GM19463 (cell line): ENCODE measurements at regions not wholly inside any gene's neighbourhood (a gene's known extent, or its start where the extent isn't known, plus 50 kb on each side); places are given as distances from the start of the nearest gene placed in this dataset.

Experiments
- ATAC-seq: cut with Tn5 transposase; IDR thresholded peaks from one replicate; pipeline ENCODE4 v1.9.1; 2021; ENCODE audit warnings: mild to moderate bottlenecking, moderate library complexity; ENCODE audit not compliant: unreplicated experiment

DNA sequence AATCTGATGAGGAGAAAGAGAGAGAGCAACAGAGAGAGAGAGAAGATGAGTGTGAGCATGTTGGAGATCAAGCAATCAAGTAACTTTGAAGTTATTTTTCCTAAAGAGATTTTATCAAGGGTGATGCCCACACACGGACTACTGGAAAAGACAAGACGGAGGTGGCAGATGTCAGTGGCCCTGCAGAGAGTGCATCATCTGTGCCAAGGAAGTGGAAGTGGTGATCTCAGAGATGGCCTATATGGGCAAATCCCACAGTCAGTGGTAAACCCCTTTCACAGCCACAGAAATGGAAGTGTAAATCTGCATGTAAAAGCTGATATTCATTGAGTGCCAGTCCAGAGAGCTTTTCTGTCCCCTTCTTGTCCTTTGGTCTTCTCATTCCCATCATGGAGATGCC is 577.2 kb upstream of the AADAT start:
- ATAC-seq: peak; percentile 74

DNA sequence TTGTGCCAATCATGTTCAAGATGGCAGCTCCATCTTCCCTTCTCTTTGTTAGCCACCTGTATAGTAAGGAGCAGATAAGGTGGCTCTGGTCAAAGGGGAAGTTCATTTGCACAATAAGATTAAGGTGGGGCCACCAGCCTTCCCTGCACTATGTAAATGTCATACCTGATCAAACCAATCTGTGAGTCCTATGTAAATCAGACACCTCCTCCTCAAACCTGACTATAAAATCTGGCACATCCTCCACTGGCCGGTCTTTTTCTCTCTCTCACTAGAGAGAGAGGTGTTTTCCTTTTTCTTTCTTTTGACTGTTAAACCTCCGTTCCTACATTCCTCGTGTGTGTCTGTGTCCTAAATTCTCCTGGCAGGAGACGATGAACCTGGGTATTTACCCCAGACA is 572.5 kb upstream of the AADAT start:
- ATAC-seq: no peak

DNA sequence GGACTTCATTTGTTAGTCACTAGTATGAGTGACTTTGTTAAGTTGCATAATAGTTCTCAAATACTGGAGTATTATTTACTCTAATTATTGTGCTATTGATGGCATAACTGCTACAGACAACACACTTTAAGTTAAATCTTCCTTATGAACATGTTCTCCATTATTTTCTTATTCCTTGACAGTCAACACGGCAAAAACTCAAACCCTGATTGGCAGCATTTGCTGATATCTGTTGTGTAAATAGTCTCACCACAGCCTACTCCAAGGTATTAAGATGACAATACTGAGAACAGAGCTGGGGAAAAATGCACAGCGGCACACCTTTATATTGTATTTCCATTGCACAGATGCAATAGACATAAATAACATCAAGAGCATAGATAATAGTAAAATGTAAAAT is 568.0 kb upstream of the AADAT start:
- no peak for ATAC-seq

DNA sequence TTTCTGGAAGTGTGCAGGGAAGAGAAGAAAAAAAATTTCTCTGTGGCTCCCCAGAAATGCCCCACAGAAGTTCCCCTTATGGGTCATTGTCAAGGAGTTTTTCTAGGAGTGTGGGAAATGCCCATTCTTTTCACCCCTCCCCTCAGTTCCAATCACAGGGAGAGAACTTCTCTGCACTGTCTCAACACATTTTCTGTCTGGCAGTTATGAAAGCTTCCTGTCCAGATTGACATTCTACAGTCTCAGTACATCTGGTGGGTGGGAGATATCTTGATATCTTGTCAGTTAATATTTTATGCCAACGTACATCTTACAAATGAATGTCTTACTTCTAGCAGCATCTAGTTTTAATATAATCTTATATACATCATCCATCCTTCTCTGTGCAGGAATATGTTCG is 566.8 kb upstream of the AADAT start:
- ATAC-seq: no peak

DNA sequence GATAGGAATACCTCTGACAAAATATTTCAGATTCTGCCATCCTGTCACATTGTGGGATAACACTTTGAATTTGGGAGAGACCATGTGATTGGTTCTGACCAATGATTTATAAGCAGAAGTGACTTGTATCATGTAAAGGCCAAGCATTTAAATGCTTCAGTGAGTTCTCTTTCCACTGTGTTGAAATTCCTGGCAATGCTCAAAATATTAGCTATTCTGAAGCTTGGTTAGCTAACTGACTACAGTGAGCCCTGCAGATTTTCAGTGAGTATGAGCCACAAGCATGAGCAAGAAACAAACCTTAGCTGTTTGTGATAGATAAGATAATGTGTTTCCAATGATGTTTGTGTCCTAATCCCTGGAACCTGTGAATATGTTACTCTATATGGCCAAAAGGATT is 562.8 kb upstream of the AADAT start:
- no peak for ATAC-seq

DNA sequence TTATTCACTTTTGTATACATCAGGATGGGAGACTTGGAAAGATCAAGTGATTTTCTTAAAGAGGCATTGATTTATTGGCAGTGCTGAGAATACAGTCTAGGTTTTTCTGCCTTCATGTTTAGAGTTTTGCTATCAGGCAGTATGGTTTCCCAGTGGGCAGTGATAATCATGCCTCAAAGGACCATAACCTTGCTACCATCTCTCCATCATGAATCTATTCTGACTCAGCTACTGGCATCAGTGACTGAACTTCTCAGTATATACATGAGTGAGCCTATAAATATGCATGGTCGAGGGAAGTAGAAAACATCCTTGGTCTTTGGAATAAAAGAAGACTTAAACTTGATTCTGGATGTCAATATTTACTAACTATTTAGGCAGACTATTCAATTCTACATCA is 562.0 kb upstream of the AADAT start:
- ATAC-seq: no peak

DNA sequence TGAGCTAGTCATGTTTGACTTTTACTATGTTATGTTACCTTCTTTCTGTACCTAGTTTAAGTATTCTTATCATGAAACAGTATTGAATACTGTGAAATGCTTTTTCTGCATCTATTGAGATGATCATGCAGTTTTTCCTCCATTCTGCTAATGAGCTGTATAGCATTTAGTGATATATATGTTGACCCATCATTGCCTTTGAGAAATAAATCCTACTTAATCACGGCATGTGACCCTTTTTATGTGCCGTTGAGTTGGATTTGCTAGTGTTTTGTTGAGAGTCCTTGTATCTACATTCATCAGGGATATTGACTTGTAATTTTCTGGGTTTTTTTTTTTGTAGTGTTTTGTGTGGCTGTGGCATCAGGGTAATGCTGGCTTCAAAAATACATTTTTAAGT is 537.7 kb upstream of the AADAT start:
- ATAC-seq: no peak

DNA sequence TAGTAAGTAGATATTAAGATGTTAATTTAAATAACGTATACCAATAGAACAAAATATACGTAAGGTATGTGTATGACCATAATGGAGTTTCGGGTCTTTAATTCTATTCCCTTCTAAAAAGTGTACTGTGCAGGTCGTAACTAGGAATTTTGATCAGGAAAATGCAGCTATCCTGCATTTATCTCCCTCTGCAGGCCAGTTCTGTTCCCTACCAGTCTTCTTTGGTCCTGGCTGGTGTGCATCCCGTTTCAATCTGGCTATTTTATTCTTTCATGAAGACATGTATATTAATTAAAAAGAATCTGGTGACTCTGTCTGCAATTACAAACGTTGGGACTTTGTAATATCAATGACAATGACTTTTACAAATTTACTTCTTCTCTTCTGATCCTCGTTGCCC is 534.1 kb upstream of the AADAT start:
- ATAC-seq: no peak

DNA sequence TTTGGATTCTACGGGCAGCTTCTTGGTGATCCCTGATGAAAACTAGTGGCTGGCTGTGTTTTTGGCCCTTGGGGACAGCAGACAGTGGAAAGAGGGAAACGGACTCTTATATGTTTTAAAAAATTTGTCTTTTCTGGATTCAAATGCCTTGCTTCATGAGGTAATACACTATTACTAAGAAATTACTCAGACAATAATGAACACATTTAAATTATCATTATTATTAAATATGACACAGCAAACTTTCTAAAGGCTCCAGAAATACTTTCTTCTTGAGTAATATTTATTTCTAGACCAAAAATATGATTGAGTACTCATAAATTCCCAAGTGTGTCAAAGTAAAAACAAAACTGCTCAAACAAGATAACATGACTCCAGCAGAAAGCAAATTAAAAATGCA is 520.7 kb upstream of the AADAT start:
- no peak for ATAC-seq

DNA sequence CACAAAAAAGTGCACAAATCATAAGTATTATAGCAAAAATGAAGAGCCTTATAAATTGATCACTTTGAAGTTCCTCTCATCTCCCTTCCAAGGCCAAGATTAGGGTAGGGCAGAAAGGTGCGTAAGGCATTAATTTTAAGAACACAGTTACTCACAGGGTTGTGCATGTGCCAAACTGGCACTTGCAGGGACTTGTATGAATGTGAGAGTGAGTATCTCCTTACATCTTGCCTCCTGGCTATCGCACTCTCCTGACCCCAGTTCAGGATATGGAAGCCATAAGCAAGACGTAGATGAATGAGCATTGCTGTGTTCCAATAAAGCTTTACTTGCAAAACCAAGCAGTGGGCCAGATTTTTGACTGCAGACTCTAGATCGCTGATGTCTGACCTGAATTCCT is 510.1 kb upstream of the AADAT start:
- ATAC-seq: no peak

DNA sequence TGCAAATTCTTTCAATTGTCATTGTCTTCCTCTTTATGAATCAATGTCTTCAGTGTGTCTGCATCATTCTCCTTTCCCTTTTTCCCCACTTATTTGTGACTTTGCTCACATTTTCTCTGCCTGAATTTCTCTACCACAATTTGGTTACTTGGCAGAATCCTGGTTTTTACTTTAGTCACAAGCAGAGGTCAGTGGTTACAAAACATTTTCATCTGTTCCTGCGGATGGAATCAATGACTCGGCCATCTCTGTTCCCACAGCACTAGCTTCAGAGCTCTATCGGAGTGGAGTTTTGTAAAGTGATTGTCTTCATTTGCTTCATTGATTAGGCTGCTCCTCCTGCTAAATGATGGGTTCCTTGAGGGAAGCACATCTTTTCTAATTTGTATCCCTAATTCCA is 501.3 kb upstream of the AADAT start:
- ATAC-seq: no peak

DNA sequence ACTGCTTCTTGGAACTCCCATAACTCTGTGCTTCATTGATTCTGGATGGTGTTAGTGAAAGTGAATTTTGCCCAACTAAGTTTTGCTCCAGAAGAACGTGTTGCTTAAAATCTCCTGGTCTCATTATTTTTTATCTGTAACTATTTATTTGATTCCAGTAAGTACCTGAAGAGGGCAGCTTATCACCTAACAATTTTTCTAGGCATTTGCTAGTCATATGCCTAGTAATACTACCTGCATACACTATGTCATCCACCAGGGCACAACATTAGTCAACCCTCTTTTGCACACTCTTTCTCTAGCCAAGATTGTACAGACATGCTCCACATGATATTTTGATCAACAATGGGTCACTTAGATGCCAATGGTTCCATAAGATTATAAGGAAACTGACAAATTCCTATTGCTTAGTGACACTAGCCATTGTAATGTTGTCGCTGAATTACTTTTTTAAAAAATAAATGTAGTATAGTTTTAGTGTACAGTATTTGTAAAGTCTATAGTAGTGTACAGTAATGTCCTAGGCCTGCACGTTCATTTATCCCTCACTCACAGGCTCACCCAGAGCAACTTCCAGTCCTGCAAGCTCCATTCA is 499.9 kb upstream of the AADAT start:
- ATAC-seq: peak; percentile 92

DNA sequence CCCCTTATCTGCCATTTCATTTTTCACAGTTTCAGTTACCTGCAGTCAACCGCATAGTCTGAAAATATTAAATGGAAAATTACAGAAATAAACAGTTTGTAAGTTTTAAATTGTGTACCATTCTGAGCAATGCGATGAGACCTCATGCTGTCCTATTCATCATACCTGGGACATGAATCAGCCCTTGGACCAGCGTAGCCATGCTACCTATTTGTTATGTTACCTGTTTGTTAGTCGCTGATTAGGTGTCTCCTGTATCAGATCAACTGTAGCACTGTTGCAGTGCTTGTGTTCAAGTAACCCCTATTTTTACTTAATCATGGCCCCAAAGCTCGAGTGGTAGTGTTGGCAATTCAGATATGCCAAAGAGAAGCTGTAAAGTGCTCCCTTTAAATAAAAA is 492.2 kb upstream of the AADAT start:
- no peak for ATAC-seq

DNA sequence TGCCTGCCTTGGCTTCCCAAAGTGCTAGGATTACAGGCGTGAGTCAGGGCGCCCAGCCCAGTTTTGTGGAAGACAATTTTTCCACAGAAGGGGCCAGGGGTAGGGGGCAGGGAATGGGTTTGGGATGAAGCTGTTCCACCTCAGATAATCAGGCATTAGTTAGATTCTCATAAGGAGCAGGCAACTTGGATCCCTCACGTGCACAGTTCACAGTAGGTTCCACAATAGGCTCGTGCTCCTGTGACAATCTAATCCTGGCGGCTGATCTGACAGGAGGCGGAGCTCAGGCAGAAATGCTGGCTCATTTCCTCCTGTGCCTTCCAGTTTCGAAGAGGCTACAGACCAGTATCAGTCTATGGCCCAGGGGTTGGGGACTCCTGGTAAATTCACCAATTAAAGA is 491.6 kb upstream of the AADAT start:
- no peak for ATAC-seq

DNA sequence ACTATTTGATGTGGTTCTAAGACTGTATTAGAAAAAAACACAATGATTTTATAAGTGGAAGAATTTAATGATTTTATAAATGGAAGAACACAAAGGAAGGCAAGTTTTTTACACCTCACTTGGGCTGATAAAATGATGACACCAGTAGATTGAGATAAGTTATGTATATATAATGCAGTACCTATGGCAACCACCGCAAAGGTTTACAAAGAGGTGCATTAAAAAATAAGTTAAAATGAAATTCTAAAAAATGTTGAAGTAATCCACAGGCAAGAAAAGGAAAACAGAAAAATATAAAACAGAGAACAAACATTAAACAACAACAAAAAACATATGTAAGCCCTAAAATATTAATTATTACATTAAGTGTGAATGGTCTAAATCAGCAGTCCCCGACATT is 490.9 kb upstream of the AADAT start:
- no peak for ATAC-seq

DNA sequence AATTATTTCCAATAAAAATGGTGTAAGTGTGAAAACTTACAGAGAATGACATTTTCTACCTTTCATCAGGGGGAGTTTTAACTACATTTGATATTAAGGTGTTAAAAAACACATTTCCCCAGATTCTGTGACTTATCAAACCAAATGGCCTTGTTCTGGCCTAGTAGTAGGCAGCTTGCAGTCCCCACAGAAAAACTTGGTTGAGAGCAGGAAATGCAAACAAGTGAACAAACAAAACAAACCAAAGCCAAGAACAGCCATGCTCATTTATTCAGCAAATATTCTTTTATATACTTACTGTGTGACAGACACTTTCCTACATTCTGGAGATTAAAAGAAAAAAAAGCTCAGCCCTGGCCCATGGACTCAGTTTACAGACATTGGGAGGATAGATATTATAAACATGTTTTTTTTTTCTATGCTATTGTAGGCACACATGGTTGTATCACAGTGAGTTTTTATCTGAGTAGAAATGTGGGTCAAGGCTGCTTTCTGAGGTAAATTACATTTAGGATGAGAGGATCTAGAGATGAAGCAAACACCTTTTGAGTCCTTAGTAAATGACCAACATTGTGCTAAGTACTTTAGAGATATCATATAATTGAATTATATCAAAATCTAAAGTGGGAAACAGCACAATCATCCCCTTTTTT is 449.2 kb upstream of the AADAT start:
- ATAC-seq: no peak

DNA sequence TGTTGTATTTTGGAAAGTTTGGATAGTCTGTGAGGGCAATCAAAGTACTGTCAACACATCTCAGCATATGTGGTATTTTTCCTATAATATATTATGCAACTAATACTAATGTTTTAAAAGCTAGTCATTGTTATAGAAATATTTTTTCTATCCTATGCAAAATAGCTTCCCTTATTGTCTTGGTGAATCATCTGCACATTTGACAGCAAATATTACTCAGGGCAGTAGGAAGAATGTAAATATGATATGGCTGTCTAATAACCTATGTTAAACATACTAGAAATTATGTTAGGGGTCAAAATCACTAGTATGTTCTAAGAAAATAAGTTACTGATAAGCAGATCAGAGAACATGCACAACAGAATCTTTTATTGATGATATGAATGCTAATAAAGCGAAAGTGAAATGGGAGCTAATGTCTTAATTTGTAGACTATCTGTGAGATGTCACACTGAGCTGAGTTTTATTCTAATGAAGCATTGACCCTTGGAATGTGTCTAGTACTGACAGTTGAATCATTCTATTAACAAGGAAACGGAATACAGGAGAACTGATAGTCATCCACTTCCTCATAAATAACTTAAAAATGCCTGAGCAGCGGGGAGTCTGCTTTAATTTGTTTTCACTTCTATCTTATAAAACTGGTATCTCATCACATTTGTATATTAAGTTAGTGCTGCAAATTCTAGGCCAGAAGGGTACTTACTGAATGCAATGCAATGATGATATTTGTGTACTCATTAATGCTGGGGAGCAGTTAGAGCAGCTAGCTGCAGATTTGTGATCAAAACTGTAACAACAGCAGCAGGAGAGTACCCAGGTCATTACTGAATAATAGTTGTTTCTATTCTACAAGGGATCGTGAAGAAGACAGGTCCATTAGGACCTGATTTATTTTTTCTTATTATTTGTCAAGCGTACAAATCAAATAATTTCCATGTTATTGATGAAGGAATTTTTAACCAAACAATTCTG is 440.3 kb upstream of the AADAT start:
- ATAC-seq: no peak

DNA sequence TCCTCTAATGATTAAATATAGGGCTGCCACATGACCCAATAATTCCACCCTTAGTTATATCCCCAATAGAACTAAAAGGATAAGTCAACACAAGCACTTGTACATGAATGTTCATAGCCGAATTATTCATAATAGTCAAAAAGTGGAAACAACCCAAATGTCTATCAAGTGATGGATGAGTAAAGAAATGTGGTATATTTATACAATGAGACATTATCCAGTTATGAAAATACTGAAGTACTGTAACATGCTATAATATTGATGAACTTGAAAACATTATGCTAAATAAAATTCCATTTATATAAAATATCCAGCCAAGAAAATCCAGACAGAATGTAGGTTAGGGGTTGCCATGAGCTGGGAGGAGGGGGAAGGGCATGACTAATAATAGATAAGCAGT is 436.7 kb upstream of the AADAT start:
- no peak for ATAC-seq

DNA sequence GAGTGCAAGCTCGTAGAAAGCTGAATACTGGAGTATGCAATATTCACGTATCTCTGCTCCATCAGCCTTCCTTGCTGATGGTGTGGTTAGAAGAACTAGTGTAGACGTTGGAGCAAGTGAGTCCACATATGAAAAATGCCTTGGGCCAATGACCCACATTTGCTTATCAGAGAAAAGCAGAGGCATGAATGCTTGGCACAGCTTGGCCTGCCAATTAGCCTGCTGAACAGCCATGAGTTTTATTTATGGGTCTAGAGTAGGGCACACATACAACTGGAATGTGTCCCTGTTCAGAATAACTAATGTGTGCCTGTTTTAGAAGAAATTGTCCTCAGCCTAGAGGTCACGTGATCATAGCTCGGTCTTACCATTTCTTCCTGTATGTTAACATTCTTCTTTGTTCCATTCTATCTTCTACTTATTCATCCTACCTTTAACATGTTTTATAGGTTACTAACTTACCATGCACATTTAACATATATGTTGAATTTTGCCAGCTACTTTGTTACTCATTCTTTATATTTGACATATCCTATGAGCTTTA is 432.7 kb upstream of the AADAT start:
- ATAC-seq: no peak

DNA sequence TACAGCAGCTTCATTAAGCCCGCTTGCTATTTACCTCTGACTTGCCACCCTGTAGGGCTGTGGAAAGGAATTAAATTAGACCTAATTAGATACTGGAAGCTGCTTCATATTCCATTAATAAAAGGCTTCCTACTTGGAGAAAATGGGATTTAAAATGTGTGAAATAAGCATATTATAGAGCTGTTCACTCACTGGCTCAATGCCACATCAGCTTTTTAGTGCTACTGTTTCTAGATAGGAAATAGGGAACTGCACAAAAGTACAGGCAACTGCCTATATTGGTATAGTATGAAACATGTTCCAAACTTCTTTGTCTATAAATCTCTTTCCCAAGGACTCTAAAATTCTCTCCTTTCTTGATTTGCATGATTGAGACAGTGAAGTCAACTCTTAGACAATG is 407.9 kb upstream of the AADAT start:
- no peak for ATAC-seq

DNA sequence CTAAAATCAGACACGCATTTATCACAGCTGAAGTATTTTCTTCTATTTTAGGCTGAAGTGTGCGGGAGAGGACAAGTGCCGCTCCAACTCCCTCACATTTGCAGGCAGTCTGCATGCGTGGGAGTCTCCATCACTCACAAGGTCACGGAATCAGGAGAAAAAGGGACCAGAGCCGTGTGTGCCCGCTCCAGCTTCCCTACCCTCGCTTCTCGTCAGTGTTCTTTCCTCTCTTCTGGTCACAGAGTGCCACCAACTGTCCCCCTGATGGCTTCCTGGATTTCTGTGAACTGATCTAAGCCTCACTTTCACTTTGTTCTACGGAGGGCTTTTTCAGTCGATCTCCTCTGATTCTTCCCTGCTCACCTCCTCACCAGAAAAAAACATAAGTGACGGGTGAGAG is 407.4 kb upstream of the AADAT start:
- ATAC-seq: peak; percentile 86

DNA sequence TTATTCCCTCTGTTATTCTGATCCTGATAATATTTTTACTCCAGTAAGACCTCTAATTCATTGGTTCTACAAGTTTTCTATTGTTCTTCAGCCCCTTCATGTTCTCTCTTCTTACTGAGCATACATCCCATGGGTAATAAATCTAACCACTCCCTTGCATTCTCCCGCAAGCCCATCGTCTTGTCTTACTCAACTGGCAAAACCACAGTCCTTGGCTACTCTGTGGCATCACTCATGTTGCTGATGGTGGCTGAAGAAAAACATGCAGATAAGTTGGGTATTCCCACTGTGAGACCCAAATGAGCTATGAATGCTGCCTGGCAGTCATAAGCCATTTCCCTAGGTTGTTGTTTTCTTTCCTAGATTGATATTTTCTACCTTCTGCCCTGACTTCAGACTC is 402.2 kb upstream of the AADAT start:
- no peak for ATAC-seq
